Liver (tissue), 3 donors: ENCODE measurements at regions not wholly inside any gene's neighbourhood (a gene's known extent, or its start where the extent isn't known, plus 50 kb on each side); places are given as distances from the start of the nearest gene placed in this dataset.
"Not testable (repeated sequence)": the region's sequence is repeated elsewhere in the genome, so short reads cannot be mapped to it uniquely, and the experiment has no call there.

ENCODE experiments used
- ATF3 ChIP-seq: IDR thresholded peaks from 2 replicates; pipeline ENCODE4 v1.6.1; 2016; ENCODE audit warnings: antibody characterized with exemption
- CTCF ChIP-seq: fragments of 150-350 bp; IDR thresholded peaks from 2 replicates; pipeline ENCODE4 v1.5.1; 2017; ENCODE audit warnings: improper control_type of control experiment, low read depth, low read length; ENCODE audit not compliant: missing input control
- EGR1 ChIP-seq, 2 donors: IDR thresholded peaks; 2 replicates each; pipeline ENCODE4 v1.6.1; 2016 to 2018; ENCODE audit warnings: antibody characterized with exemption in 2 of 2, low read depth in 2 of 2
- FOXA2 ChIP-seq: IDR thresholded peaks from 2 replicates; pipeline ENCODE4 v1.6.1; 2016; ENCODE audit warnings: antibody characterized with exemption
- GABPA ChIP-seq, 2 donors: IDR thresholded peaks in 1 of 2; conservative IDR thresholded peaks in 1 of 2; 2 replicates each; pipeline ENCODE4 v1.6.1; 2016; ENCODE audit warnings: antibody characterized with exemption in 2 of 2, mild to moderate bottlenecking in 1 of 2, moderate library complexity in 1 of 2
- JUND ChIP-seq, 2 donors: IDR thresholded peaks; 2 replicates each; pipeline ENCODE4 v1.6.1; 2016; ENCODE audit warnings: antibody characterized with exemption in 2 of 2
- MAX ChIP-seq: IDR thresholded peaks from 2 replicates; pipeline ENCODE4 v1.6.1; 2016; ENCODE audit warnings: antibody characterized with exemption
- RAD21 ChIP-seq, 2 donors: IDR thresholded peaks; 2 replicates each; pipeline ENCODE4 v1.6.1; 2016; ENCODE audit warnings: antibody characterized with exemption in 2 of 2, mild to moderate bottlenecking in 2 of 2
- REST ChIP-seq: IDR thresholded peaks from 2 replicates; pipeline ENCODE4 v1.6.1; 2016; ENCODE audit warnings: antibody characterized with exemption, mild to moderate bottlenecking
- SP1 ChIP-seq: IDR thresholded peaks from 2 replicates; pipeline ENCODE4 v1.6.1; 2018; ENCODE audit warnings: antibody characterized with exemption, mild to moderate bottlenecking
- TAF1 ChIP-seq: conservative IDR thresholded peaks from 2 replicates; pipeline ENCODE4 v1.6.1; 2016; ENCODE audit warnings: antibody characterized with exemption, mild to moderate bottlenecking
- YY1 ChIP-seq: IDR thresholded peaks from 2 replicates; pipeline ENCODE4 v1.6.1; 2016; ENCODE audit warnings: antibody characterized with exemption, mild to moderate bottlenecking
- ZBTB33 ChIP-seq: IDR thresholded peaks from 2 replicates; pipeline ENCODE4 v1.6.1; 2016; ENCODE audit warnings: antibody characterized with exemption
- donor health status: healthy.
- donor health status: healthy.

- TF ChIP-seq FOXA2; CTCF; ATF3; TAF1; REST; JUND (IDR thresholded peaks at IDR 0.05); MAX; EGR1 (IDR thresholded peaks at IDR 0.05; ENCODE audit: low read depth in 2 of 2); GABPA (IDR thresholded peaks at IDR 0.05 in 1 of 2, conservative IDR thresholded peaks at IDR 0.05 in 1 of 2); RAD21 (IDR thresholded peaks at IDR 0.05); YY1; ZBTB33: not testable (repeated sequence)
- peak; percentile 30 for TF ChIP-seq SP1
Measured at GRCh38 chr16:88234421-88235271, 148.1 kb upstream of the ZNF469 start.
